Central memory CD8-positive, alpha-beta T cell (primary cell): ENCODE measurements at regions not wholly inside any gene's neighbourhood (a gene's known extent, or its start where the extent isn't known, plus 50 kb on each side); places are given as distances from the start of the nearest gene placed in this dataset.

Experiments used
- ATAC-seq: fragments of 150-1000 bp; cut with Tn5 transposase; replicated peaks from 2 replicates; pipeline ENCODE4 v1.10.0; 2022; ENCODE audit warnings: mild to moderate bottlenecking, moderate FRiP score, moderate number of reproducible peaks; ENCODE audit not compliant: poor library complexity, severe bottlenecking; ENCODE audit errors: extremely low read depth
- DNase-seq, 2 donors: peaks; one replicate each; pipeline ENCODE4 v3.0.0; 2021; ENCODE audit warnings: low spot score in 2 of 2
- H3K27ac Mint-ChIP-seq: one replicate; pipeline ENCODE4 v1.8.0; 2022; ENCODE audit warnings: low read depth, mild to moderate bottlenecking, moderate library complexity, mixed read lengths
- H3K27me3 Mint-ChIP-seq: one replicate; pipeline ENCODE4 v1.8.0; 2022; ENCODE audit warnings: mixed read lengths
- H3K36me3 Mint-ChIP-seq: one replicate; pipeline ENCODE4 v1.8.0; 2022; ENCODE audit warnings: mild to moderate bottlenecking, moderate library complexity, mixed read lengths; ENCODE audit not compliant: insufficient read depth
- H3K4me1 Mint-ChIP-seq: one replicate; pipeline ENCODE4 v1.8.0; 2022; ENCODE audit warnings: mixed read lengths
- H3K4me3 Mint-ChIP-seq: one replicate; pipeline ENCODE4 v1.8.0; 2022; ENCODE audit warnings: mild to moderate bottlenecking, moderate library complexity, mixed read lengths
- H3K9me3 Mint-ChIP-seq: one replicate; pipeline ENCODE4 v1.8.0; 2022; ENCODE audit warnings: mixed read lengths

DNA sequence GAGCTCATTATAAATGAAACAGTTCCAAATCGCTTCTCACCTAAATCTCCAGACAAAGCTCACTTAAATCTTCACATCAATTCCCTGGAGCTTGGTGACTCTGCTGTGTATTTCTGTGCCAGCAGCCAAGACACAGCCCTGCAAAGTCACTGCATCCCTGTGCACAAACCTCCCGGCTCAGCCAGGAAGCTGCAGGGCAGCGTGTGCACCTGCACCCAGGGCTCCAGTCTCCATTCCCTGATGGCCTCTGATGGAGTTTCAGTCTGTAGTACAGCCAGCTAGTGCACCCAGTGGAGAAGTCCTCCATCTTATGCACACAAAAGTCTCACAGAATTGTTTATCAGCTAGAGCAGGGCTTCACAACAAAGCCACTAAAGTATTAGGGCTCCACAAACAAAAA, 51.1 kb upstream of the PRSS58 start:
- H3K36me3 Mint-ChIP-seq = peaks cover 6% of the 10 kb centered on the region
- peak overlapping the region; percentile 18 for H3K4me3 Mint-ChIP-seq
- H3K27ac Mint-ChIP-seq = no peak overlapping the region

DNA sequence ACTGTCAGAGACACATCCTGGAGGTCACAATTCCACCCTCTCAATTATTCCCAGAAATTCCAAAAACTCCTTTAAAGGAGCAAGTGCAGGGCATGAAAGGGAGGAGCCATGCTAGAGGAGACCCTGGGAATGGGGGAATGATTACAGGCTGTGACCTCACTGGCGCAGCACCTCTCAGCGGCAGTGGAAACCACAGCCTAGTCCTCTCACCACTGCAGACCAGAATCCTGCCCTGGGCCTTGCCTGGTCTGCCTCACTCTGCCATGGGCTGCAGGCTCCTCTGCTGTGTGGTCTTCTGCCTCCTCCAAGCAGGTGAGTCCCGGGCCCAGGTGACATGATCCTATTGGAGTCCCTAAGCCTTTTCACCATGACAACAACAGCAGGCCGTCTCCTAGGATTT, 50.5 kb upstream of the PRSS58 start:
- DNase-seq = no peak
- Mint-ChIP-seq H3K9me3 (no peaks in the 10 kb centered on the region), H3K36me3 (peaks cover 8% of the 10 kb centered on the region), H3K4me1 (peaks cover 27% of the 10 kb centered on the region), H3K27me3 (peaks cover 46% of the 10 kb centered on the region), H3K27ac (no peak overlapping the region), H3K4me3 (peak overlapping the region; percentile 18)
- no peak for ATAC-seq

More for the DNA sequence above, 51.1 kb upstream of the PRSS58 start:
- ATAC-seq (no peak), DNase-seq (no peak)
- H3K4me1 Mint-ChIP-seq = peaks cover 22% of the 10 kb centered on the region
- peaks cover 43% of the 10 kb centered on the region for H3K27me3 Mint-ChIP-seq
- no peaks in the 10 kb centered on the region for H3K9me3 Mint-ChIP-seq
